Osteocyte (in vitro differentiated cells): ENCODE measurements at regions not wholly inside any gene's neighbourhood (a gene's known extent, or its start where the extent isn't known, plus 50 kb on each side); places are given as distances from the start of the nearest gene placed in this dataset.

Source experiments
- DNase-seq: peaks from one replicate; pipeline ENCODE4 v3.0.0; 2021; ENCODE audit warnings: mixed read lengths; ENCODE audit not compliant: unreplicated experiment; ENCODE audit errors: extremely low spot score
- H3K27ac Mint-ChIP-seq: one replicate; pipeline ENCODE4 v1.8.0; 2021; ENCODE audit warnings: mild to moderate bottlenecking, mixed read lengths; ENCODE audit not compliant: unreplicated experiment
- H3K27me3 Mint-ChIP-seq: one replicate; pipeline ENCODE4 v1.8.0; 2021; ENCODE audit warnings: mixed read lengths; ENCODE audit not compliant: unreplicated experiment
- H3K36me3 Mint-ChIP-seq: one replicate; pipeline ENCODE4 v1.8.0; 2021; ENCODE audit warnings: mixed read lengths; ENCODE audit not compliant: unreplicated experiment
- H3K4me1 Mint-ChIP-seq: one replicate; pipeline ENCODE4 v1.8.0; 2021; ENCODE audit warnings: mixed read lengths; ENCODE audit not compliant: unreplicated experiment
- H3K4me3 Mint-ChIP-seq: one replicate; pipeline ENCODE4 v1.8.0; 2021; ENCODE audit warnings: mild to moderate bottlenecking, moderate library complexity, mixed read lengths; ENCODE audit not compliant: unreplicated experiment
- H3K9me3 Mint-ChIP-seq: one replicate; pipeline ENCODE4 v1.8.0; 2021; ENCODE audit warnings: mixed read lengths; ENCODE audit not compliant: unreplicated experiment
- CTCF ChIP-seq: fragments of 200-600 bp; sonication (generic); IDR thresholded peaks from 2 replicates; pipeline ENCODE4 v1.5.0; 2021; ENCODE audit warnings: antibody characterized with exemption, mild to moderate bottlenecking, moderate library complexity

GRCh38 chr9:81474792-81475191 lies 214.6 kb downstream of the TLE1 start:
- no peak for DNase-seq
- Mint-ChIP-seq H3K9me3 (no peaks in the 10 kb centered on the region), H3K27me3 (peaks cover 2% of the 10 kb centered on the region), H3K4me1 (no peaks in the 10 kb centered on the region), H3K4me3 (no peak overlapping the region), H3K27ac (no peak overlapping the region), H3K36me3 (peaks cover 2% of the 10 kb centered on the region)
- TF ChIP-seq CTCF: no peak

GRCh38 chr9:81474125-81474524 lies 215.2 kb downstream of the TLE1 start:
- Mint-ChIP-seq H3K9me3 (no peaks in the 10 kb centered on the region), H3K27me3 (peaks cover 6% of the 10 kb centered on the region), H3K27ac (no peak overlapping the region), H3K4me3 (no peak overlapping the region), H3K4me1 (no peaks in the 10 kb centered on the region), H3K36me3 (peaks cover 2% of the 10 kb centered on the region)
- TF ChIP-seq CTCF: no peak
- no peak for DNase-seq

GRCh38 chr9:81473708-81474107 lies 215.6 kb downstream of the TLE1 start:
- Mint-ChIP-seq H3K27me3 (peaks cover 6% of the 10 kb centered on the region), H3K27ac (no peak overlapping the region), H3K4me1 (no peaks in the 10 kb centered on the region), H3K4me3 (no peak overlapping the region), H3K36me3 (peaks cover 2% of the 10 kb centered on the region), H3K9me3 (no peaks in the 10 kb centered on the region)
- no peak for TF ChIP-seq CTCF
- no peak for DNase-seq

- TF ChIP-seq CTCF: no peak
- Mint-ChIP-seq H3K4me1 (no peaks in the 10 kb centered on the region), H3K27me3 (peaks cover 6% of the 10 kb centered on the region), H3K27ac (no peak overlapping the region), H3K36me3 (peaks cover 2% of the 10 kb centered on the region), H3K9me3 (no peaks in the 10 kb centered on the region), H3K4me3 (no peak overlapping the region)
- DNase-seq: no peak
Measured at GRCh38 chr9:81473206-81473605, 216.1 kb downstream of the TLE1 start.

- H3K4me1 Mint-ChIP-seq: no peaks in the 10 kb centered on the region
- H3K27ac Mint-ChIP-seq: no peak overlapping the region
- H3K4me3 Mint-ChIP-seq: no peak overlapping the region
- no peak for TF ChIP-seq CTCF
- DNase-seq: no peak
- H3K36me3 Mint-ChIP-seq: peaks cover 2% of the 10 kb centered on the region
- H3K9me3 Mint-ChIP-seq: no peaks in the 10 kb centered on the region
- H3K27me3 Mint-ChIP-seq: peaks cover 6% of the 10 kb centered on the region
Measured at GRCh38 chr9:81472701-81473100, 216.6 kb downstream of the TLE1 start.
